GM18502 (cell line): ENCODE measurements at regions not wholly inside any gene's neighbourhood (a gene's known extent, or its start where the extent isn't known, plus 50 kb on each side); places are given as distances from the start of the nearest gene placed in this dataset.

Experiments
- ATAC-seq: cut with Tn5 transposase; IDR thresholded peaks from one replicate; pipeline ENCODE4 v1.9.1; 2021; ENCODE audit warnings: mild to moderate bottlenecking; ENCODE audit not compliant: unreplicated experiment, poor library complexity

DNA sequence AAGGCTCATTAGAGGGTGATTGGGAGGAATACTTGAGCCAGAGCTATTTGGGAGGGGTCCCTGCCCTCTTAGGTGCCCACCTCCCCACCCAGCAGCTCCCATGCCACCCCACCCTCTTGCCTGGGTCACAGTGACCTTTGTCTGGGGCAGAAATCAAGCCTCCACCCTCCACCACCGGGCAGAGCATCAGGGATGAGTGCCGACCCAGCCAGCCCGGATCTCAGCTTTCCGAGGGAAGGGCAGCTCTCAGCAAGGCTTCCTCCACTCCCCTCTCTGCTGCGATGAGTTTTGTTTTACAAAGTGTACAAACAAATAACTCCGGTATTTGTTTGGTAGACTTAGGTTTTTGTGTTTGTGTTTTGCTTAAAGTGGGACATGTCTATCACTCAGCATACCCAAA lies 136.7 kb upstream of the CST7 start:
- ATAC-seq: no peak

DNA sequence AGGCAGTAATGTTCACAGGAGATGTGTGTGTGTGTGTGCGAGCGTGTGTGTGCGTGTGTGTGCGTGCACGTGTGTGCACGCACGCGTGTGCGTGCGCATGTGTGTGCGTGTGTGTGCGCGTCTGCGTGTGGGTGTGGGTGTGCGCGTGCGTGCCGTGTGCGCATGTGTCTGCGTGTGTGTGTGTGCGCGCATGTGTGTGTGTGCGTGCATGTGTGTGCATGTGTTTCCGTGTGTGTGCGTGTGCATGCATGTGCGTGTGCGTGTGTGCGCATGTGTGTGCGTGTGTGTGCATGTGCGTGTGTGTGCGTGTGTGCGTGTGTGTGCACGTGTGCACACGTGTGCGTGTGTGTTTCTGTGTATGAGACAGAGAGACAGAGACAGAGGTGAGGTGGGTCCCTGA lies 136.0 kb upstream of the CST7 start:
- no peak for ATAC-seq

DNA sequence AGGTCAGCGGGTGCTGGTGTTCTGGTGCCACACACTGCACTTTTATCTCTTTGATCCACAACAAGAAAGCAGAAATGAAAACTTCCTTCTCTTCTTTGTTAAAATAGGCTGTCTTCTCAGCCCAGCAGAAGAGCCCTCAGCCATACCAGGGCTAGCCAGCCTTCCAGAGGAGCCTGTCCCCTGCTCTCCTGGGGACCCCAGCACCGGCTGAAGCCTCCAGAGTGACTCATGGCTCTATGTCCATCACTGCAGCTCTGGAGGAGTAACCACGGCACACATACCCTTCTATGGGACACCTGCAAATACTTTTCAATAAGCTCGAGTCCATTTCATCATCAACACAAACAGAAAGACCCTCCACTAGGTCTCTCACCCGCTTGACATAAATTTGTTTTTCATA lies 135.6 kb upstream of the CST7 start:
- no peak for ATAC-seq

DNA sequence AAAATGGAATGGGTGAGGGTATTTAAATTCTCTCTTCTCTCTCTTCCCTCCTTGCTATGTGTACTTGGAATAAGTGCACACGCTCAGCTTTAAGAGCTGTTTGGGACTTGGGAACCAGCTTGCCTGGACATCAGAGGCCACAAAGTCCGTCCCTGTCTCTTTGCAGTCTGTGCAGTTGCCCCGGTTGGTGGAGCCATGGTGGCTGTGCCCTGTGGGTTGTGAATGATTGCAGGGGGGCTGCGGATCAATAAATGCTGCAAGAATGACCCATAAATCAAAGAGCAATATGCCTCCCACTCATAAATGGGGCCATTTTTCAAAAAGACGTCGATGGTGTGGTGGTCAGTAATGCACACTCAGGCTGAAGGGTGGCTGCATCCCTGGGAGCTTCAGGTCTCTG lies 135.1 kb upstream of the CST7 start:
- no peak for ATAC-seq

DNA sequence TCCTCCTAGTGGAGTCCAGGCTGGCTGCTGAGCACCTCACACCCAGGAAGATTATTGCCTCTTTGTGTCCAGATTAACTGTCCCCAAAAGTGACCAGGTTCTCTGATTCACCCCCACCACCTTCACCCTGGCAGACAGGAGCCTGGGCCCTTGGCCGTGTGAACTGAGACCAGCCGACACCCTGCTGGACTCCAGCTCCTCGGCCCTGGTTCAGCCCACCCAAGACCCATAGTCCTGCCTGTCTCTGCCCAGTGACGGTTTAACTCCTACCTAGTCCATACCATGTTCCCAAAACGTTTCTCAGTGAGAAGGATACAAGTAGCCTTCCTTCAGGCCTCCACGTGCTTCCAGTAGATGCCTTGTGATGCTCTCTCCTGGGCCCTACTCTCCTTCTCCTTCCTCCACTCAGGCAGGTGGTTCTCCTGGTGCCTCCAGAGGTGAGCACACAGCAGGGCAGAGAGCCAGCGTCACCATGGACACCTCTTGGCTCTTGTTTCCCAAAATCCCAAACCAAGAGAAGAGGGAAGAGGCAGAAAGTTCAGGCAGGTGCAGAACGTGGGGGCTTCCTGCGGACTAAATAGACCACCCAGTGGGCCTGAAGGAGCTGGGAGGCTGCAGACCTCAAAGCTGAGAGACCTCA lies 134.4 kb upstream of the CST7 start:
- ATAC-seq: no peak

DNA sequence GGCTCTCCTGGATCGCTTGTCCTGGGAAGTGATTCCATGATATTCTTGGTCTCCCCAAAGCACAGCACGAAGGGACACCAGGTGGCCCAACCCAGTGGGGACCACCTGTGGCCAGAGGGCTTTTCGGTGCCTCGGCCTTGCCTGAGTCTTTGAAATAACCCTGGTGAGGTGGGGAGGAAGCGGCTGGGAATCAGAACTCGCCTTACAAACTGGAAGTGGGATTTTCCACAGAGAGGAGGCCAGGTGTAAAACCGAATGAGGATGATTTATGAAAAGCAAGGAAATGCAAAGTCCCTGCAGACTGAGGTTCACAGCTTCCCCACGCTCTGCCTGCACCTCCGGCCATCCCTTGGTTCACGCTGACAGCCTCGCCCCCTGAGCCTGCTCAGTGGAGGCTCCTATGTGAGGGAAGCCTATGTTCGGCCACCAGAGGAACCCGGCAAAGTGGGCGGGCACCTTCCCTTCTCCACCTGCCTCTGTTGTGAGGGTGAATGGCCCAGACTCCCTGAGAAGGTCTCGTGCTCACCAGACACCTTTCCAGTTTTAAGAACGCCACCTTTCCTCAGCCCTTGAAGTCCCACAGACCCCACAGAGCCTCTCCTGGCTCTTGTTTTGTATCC lies 133.8 kb upstream of the CST7 start:
- no peak for ATAC-seq

DNA sequence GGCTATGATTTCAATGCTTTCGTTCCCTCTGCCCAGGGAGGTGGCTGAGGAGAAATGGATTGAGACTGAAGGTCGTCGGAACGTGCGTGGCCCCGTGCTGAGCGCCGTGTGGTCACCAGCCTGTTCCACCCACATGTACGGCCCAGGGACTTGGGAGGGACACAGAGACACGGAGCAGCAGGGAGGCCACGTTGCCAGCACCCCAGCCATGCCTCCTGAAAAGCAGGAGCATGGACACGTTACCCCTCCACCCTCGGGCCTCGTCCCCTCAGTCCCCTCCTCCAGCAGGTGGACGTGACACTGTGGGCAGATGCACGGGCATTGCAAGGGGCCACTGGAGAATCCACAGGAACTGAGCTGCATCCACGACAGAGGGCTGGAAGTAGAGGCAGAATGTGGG lies 133.1 kb upstream of the CST7 start:
- ATAC-seq: no peak

DNA sequence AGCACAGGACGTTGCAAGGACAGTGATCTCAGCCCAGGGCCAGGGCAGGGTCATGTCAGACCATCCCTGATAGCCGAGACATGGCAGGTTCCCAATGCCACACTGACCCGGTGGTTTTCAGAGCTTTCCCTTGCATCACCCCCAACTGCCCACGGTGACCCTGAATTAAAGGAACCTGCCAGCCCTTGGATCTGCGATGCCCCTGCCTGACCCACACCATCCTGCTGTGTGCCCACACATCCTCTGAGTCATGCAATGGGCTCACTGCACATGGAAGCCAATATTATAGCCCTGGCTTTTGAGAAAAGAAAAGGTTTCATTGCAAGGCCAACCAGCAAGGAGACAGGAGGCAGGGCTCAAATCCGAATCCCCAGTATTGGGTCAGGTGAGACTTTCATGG lies 132.6 kb upstream of the CST7 start:
- ATAC-seq: no peak

DNA sequence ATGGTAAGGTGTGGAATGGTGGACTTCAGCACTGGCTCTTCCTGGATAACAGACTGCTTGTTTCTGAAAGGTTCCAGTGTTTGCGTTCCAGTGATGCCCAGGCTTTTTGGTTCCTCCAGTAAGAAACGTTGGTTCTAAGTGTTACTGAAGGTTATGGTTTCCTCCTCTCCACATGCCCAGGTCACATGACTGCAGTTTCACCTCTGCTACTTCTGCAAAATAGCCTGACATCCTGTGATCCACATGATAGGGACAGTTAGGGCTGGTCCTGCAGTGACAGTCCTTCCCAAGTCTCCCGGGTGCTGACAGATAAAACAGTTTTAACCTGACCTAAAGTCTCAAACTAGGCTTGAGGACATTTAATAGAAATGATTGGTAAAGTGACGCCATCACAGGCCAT lies 132.2 kb upstream of the CST7 start:
- ATAC-seq: no peak

DNA sequence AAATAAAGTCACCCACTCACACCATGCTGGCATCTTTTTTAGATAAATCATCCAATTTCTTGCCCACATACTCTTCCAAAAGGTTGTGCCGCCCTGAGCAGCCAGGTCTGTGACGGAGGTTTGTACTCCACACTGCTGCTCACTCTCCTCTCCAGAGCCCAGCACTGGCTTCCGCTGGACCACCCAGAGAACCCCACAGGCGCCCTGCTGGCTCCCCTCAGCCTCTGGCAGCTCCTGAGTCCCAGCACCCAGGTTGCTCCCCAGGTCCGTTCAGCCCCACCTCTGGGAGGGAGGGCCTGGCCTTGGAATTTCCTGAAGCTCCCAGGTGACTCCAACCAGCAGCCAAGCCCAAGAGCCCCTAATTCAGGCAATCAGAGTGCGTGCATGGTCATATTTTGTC lies 131.7 kb upstream of the CST7 start:
- no peak for ATAC-seq

DNA sequence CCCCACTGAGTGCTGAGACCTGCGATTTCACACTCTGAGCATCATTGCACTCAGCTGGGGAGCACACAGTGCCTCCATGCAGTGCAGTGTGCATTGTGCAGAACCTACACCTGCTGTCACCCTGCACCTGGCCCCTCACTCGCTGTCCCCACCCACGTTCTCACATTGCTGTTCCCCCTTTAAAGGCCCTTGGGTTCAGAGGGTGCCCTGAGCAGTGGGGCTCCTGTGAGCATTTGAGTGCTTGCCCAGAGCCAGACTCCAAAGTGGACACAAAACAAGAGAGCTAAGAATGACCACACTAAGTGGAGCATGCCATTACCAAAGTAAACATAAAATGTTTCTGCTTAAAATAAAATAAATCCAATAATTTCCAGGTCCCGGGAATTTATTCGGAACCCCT lies 131.0 kb upstream of the CST7 start:
- ATAC-seq: no peak

DNA sequence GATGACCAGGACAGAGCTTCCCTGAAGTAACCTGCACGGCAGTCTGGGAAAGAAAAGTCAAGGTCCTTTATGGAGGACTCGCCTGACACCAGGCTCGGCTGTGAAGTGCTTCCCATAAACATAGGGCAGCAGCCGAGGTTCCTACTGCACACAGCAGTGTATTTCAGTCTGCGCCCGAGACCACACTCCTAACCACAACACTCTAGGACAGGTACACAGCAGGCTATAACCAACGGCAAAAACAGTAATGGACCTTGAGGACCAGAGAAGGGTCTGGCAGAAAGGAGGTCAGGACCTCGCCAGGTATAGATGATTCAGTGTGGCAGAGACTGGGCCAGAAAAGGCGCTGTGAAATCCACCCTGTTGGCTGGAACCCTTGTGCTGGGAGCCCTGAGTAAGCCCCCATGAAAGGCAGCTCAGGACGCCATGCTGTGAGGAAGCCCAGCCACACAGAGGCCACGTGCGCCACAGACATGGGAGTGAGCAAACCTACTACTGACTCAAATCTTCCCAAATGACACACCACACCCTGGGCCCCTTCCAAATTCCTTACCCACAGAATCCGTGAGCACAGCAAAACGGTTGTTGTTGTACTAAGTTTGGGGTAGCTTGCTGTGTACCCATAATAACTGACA lies 129.6 kb upstream of the CST7 start:
- ATAC-seq: no peak

DNA sequence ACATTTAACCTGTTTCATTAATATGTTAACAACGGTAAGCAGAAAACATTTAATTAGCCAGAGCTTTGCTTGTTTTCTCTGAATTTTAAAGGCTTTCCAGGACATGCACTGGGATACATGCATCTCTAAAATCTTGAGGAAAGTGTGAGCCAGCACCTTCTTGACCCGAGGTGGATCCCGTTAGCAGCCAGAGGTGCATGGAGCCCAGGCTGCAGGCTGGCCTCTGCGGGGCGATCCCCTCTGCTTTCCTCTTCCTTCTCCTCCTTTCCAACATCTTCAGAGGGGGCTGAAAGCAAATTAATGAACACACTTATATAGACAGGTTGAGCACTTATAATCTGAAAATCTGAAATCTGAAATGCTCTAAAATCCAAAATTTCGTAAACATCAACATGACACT lies 128.7 kb upstream of the CST7 start:
- no peak for ATAC-seq

DNA sequence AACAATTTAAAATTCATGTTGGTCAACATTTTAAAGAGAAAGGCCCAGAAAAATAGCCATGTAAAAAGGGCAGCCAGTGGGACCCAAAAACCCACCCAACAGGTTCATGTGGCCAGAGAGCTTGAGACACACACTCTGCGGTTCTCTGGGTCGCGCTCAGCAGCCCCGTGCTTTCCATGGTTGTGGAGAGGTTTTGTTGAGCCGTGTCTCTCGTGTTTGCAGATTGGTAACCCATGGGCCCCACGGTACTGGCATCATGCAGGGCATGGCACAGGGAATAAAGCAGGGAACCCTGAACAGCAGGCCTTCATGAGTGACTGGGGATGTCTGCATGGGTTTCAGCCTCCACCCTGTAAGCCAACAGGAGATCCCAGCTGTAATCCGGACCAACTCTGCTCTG lies 127.7 kb upstream of the CST7 start:
- ATAC-seq: no peak

DNA sequence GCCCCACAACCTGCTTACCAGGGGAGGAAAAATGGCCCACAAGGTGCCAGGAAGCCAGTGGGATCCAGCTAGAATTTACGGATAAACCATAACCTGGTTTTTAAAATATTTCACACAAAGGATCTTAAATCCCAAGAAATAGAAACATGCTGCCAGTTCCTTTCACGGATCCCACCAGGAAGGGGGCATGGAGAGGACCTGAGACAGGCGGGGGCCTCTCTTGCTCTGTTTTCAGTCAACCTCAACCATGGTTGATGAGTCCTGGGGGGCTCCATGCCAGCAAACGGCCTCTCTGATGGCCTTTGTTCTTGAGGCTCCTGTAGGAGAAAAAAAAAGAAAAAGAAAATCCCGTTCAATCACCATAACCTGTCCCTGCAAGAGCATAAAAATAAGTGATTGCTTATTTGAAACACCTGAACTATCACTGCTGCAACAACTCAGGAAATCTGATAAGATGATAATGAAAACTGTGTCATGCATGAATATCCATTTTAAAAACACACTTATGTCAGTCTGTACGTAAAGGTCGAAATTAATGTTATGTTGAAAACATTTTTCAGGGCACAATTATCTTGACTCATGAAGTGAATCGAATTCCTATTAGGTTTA lies 125.8 kb upstream of the CST7 start:
- ATAC-seq: no peak

DNA sequence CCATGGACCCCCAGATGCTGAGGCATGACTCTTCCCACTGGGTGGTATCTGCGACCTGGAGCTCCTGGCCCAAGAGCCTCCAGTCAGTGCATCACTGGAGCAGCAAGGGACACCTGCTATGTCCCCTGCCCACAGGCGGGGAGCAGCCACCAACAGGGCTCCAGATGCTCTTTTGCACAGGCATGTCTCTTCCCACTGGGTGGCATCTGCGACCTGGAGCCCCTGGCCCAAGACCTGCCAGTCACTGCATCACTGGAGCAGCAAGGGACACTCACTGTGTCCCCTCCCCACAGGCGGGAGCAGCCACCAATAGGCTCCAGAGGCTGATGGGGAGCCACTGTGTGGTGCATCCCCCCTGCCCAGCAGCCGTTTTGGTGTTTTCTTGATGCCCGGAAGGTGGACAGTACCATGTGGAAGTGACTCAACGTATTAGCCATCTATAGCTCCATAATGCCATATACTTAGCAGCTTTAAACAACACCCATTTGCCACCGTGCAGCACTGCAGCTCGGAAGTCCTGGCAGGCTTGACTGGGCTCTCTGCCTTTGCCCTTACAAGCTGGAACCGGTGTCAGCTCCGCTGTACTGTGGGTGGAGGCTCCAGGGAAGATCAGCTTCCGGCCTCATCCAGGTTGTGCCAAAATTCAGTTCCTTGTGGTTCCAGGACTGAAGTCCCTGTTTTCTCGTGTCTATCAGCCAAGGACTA lies 124.9 kb upstream of the CST7 start:
- no peak for ATAC-seq

DNA sequence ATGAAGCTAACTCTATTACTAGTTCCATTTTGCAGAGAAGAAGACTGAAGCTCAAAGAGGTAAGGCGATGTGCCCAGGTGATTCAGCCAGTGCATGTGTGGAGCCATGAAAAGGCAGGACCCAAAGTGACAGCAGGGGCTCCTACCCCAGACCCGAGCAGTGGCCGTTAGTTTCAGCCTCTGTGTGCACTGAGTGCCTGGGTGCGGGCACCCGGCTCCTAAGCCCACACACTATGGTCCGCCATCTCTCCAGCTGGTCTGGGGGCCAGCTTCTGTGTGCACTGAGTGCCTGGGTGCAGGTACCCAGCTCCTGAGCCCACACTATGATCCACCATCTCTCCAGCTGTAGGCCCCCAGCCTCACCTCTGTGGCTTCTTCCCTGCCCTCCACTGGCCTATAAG lies 123.5 kb upstream of the CST7 start:
- no peak for ATAC-seq

DNA sequence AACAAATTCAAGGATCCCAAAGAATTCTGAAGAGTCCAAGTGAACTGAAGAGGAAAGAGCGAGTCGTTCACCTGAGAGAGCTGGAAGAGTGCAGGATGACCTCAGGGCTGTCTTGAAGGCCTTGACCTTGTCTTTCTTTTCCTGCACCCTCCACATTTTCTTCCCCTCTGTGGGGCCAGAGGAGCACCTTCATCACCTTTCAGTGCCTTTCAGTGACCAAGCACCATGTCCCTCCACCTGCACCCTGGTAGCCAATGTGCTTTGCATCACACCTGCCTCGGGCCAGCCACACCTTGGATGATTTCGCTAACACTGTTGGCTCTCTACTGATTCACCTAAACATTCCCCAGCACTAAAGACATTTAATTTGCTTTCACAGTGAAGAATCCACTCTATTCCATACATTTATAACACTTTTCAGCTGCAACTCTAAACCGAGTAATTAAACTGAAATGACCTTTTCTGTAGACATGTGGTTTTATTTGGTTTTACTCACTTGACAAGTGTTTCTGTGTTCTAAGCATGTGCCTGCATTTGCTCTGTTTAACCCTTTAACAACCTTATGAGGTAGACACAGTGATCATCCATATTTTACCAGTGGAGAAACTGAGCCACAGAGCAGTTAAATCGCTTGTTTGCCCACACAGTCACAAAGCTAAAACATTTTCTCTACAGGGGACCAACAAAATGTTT lies 121.3 kb upstream of the CST7 start:
- no peak for ATAC-seq

DNA sequence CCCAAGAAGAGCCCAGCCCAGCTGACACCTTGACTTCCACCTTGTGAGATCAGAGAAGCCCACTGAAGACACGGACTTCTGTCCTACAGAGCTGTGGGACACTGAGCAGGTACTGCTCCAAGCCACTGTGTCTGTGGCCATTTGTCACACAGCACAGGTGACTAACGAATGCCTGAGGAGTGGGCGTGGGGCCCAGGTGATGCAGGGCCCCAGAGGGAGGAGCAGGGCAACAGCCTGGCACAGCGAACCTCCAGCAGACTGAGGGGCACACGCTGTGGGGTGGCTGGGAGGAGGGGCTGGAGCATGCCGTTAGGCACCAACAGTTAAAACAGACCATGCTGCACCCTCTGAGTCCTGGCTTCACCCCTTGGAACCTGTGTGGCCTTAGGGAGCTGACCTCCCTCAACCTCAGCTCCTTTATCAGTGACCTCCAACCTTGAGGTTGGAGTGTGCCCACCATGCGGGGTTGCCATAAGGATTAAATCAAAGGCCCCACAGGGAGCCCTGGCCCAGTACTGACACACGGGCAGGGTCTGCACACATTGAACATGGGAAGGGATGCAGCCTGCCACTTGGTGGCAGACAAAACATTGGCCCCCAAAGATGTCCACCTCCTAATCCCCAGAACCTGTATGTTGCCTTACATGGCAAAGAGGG lies 119.9 kb upstream of the CST7 start:
- no peak for ATAC-seq
